ENCODE measurements at regions not wholly inside any gene's neighbourhood (a gene's known extent, or its start where the extent isn't known, plus 50 kb on each side); places are given as distances from the start of the nearest gene placed in this dataset.
A peak's percentile ranks its signal among the peaks of the same experiment; 100 is the strongest.

DNA sequence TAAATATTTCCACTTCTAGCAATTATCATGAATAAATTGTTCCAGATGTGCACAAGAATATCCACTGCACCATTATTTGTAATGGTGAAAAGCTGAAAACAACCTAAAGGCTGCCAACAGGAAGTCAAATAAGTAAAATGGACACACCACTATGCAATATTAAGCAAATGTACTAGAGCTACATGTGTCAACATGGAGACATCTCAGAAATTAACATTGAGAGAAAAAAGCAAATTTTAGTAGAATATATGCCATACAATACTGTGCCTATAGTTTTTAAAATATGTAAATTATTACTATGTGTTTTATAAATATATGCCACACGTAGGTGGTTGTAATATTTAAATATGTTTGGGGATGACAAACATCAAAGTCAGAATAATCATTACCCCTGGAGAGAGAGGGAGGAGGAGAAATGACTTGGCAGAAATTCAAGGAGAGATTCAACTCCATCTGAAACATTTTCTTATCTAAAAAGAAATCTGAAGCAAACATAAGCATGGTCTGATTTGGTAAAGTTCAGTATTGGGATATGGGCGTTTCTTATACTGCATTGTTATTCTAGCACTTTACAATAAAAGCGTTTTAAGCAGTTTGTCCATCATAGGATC lies 475.5 kb downstream of the QKI start:
- no peak for TF ChIP-seq POLR2AphosphoS5 (IDR thresholded peaks at IDR 0.05; ENCODE audit: borderline replicate concordance, low read depth, low read length)
- TF ChIP-seq EZH2 (IDR thresholded peaks at IDR 0.05), result no peak
- TF ChIP-seq FOXP2 (optimal IDR thresholded peaks at IDR 0.05; ENCODE audit: control extremely low read depth, extremely low read length, insufficient read depth), result no peak
- DNase-seq (ENCODE audit: low read depth, low spot score), result no peak
- Histone ChIP-seq H3K36me3 (ENCODE audit: insufficient read depth, low read length) (no peaks in the 10 kb centered on the region), H3K27ac (no peak overlapping the region), H3K4me3 (peak overlapping the region; percentile 35; the same call in 1 of the 2 replicates), H3K9me3 (ENCODE audit: low read depth, low read length) (no peaks in the 10 kb centered on the region), H3K9ac (ENCODE audit: insufficient read length) (no peak overlapping the region)

DNA sequence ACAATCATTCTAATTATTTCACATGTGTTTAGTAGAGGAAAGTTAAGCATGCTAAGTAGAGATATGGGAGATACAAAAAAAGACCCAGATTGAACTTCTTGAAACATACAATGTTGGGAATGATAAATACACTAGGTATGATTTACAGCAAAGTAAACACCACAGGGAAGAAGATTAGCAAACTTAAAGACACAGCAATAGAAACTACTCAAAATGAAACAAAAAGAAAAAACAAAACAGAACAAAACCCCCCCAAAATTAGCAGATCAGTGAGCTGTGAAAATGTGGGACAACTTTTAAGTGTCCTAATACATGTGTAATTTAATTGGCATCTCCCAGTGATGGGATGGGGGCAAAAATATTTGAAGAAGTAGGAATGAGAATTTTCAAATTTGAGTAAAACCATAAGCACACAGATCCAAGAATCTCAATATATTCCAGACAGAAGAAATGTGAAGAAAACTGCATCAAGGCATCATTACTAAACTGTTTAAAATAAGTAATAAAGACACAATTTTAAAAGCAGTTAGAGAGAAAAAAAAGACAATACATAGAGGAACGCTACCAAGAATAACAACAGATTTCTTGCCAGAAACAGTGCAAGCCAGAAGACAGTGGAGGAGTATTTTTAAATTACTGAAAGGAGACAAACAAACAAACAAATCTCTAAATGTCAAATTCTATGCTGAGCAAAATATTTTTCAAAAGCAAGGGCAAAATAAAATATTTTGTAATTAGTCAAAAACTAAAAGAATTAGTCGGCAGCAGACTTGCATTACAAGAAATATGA lies 473.7 kb downstream of the QKI start:
- no peak for TF ChIP-seq FOXP2 (optimal IDR thresholded peaks at IDR 0.05; ENCODE audit: control extremely low read depth, extremely low read length, insufficient read depth)
- no peak for TF ChIP-seq POLR2AphosphoS5 (IDR thresholded peaks at IDR 0.05; ENCODE audit: borderline replicate concordance, low read depth, low read length)
- no peak for TF ChIP-seq EZH2 (IDR thresholded peaks at IDR 0.05)
- H3K27ac ChIP-seq, result no peak overlapping the region
- DNase-seq (ENCODE audit: low read depth, low spot score), result no peak
- no peak overlapping the region for H3K4me3 ChIP-seq
- no peaks in the 10 kb centered on the region for H3K9me3 ChIP-seq (ENCODE audit: low read depth, low read length)
- H3K9ac ChIP-seq (ENCODE audit: insufficient read length), result no peak overlapping the region
- no peaks in the 10 kb centered on the region for H3K36me3 ChIP-seq (ENCODE audit: insufficient read depth, low read length)

DNA sequence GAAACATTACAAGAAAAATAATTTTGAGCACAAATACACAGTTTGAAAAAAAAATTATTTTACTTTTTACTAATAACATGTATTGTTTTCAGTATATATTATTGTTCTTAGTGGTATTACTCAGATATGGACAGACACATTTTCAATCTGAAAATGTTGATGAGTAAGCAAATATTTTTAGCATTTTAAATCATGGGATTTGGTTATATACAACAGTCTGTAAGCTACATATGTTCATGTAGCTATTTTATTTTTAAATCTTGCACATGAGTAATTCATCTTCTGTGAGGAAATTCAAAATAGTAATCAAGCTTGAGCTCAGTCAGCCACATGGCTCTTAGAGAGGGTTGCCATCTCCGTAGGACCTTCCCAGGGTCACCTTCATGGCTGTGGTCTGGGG lies 471.9 kb downstream of the QKI start:
- Histone ChIP-seq H3K4me3 (no peak overlapping the region), H3K9ac (ENCODE audit: insufficient read length) (no peak overlapping the region), H3K36me3 (ENCODE audit: insufficient read depth, low read length) (no peaks in the 10 kb centered on the region), H3K27ac (no peak overlapping the region), H3K9me3 (ENCODE audit: low read depth, low read length) (no peaks in the 10 kb centered on the region)
- TF ChIP-seq FOXP2 (optimal IDR thresholded peaks at IDR 0.05; ENCODE audit: control extremely low read depth, extremely low read length, insufficient read depth), result no peak
- no peak for TF ChIP-seq EZH2 (IDR thresholded peaks at IDR 0.05)
- no peak for TF ChIP-seq POLR2AphosphoS5 (IDR thresholded peaks at IDR 0.05; ENCODE audit: borderline replicate concordance, low read depth, low read length)
- DNase-seq (ENCODE audit: low read depth, low spot score), result no peak

DNA sequence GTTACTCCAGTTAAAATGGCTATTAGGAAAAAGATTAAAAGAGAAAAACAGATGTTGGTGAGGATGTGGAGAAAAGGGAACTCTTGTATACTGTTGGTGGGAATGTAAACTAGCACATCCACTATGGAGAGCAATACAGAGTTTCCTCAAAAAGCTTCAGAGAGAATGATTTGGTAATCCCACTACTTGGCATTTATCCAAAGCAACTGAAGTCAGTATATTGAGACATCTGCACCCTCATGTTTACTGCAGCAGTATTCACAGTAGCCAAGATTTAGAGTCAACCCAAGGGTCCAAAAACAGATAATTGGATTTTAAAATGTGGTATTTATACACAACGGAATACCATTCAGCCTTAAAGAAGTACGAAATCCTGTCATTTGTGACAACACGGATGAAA lies 469.5 kb downstream of the QKI start:
- Histone ChIP-seq H3K9ac (ENCODE audit: insufficient read length) (no peak overlapping the region), H3K36me3 (ENCODE audit: insufficient read depth, low read length) (no peaks in the 10 kb centered on the region), H3K4me3 (no peak overlapping the region), H3K27ac (no peak overlapping the region), H3K9me3 (ENCODE audit: low read depth, low read length) (no peaks in the 10 kb centered on the region)
- TF ChIP-seq FOXP2 (optimal IDR thresholded peaks at IDR 0.05; ENCODE audit: control extremely low read depth, extremely low read length, insufficient read depth), result no peak
- no peak for TF ChIP-seq POLR2AphosphoS5 (IDR thresholded peaks at IDR 0.05; ENCODE audit: borderline replicate concordance, low read depth, low read length)
- TF ChIP-seq EZH2 (IDR thresholded peaks at IDR 0.05), result no peak
- DNase-seq (ENCODE audit: low read depth, low spot score), result no peak

DNA sequence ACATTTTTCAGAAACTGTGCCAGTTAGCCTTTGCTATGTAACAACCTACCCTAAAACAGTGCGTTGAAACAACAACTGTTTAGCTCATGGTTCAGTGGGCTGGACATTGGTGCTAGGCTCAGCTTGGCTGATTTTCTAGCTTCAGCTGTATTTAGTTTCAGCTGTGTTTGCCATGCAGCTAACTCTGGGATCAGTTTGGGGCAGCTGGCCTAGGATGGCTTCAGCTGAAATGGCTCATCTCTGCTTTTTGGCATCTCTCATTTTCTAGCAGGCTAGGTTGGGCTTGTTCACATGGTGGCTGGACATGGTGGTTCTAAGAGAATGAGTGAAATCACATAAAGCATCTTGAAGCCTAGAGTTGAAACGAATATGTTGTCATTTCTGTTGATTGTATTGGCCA lies 464.2 kb downstream of the QKI start:
- DNase-seq (ENCODE audit: low read depth, low spot score), result no peak
- TF ChIP-seq POLR2AphosphoS5 (IDR thresholded peaks at IDR 0.05; ENCODE audit: borderline replicate concordance, low read depth, low read length) (no peak), FOXP2 (optimal IDR thresholded peaks at IDR 0.05; ENCODE audit: control extremely low read depth, extremely low read length, insufficient read depth) (no peak), EZH2 (IDR thresholded peaks at IDR 0.05) (no peak)
- Histone ChIP-seq H3K9me3 (ENCODE audit: low read depth, low read length) (no peaks in the 10 kb centered on the region), H3K9ac (ENCODE audit: insufficient read length) (no peak overlapping the region), H3K27ac (no peak overlapping the region), H3K4me3 (no peak overlapping the region), H3K36me3 (ENCODE audit: insufficient read depth, low read length) (no peaks in the 10 kb centered on the region)

DNA sequence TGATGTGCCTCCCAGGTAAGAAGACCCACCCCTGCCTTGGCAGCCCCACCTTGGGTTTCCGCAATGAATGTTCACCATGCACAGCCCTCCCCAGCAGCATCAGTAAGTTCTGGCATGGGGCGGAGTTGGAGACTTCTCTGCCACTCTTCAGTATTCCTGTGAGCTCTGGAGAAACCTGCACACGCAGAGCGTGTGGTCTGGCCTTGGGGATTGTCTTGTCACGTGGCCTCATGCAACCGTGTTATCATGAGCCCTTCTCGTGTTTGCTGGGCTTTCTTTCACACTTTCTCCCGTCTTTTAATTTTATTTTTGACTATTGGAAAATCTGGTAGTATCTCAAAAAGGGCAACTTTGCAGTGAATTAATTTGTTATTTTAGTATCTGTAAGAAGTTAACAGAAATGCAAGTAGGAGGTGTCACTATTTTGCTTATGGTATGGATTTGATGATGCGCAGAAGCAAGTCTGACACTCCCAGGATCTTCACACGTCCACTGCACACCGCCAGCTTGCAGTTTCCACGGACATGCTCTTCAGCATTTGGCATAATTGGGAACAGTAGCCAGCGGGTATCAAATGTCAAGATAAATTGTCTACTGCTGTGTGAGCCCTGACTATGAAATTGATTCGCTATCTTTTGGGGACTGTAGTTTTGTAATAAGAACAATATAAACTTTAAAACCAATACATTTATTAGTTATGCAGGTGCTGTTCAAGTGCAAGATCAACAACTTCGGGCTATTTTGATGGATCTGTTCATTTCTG lies 463.5 kb downstream of the QKI start:
- Histone ChIP-seq H3K27ac (no peak overlapping the region), H3K36me3 (ENCODE audit: insufficient read depth, low read length) (no peaks in the 10 kb centered on the region), H3K4me3 (no peak overlapping the region), H3K9ac (ENCODE audit: insufficient read length) (no peak overlapping the region), H3K9me3 (ENCODE audit: low read depth, low read length) (no peaks in the 10 kb centered on the region)
- no peak for DNase-seq (ENCODE audit: low read depth, low spot score)
- TF ChIP-seq POLR2AphosphoS5 (IDR thresholded peaks at IDR 0.05; ENCODE audit: borderline replicate concordance, low read depth, low read length) (no peak), EZH2 (IDR thresholded peaks at IDR 0.05) (no peak), FOXP2 (optimal IDR thresholded peaks at IDR 0.05; ENCODE audit: control extremely low read depth, extremely low read length, insufficient read depth) (no peak)

DNA sequence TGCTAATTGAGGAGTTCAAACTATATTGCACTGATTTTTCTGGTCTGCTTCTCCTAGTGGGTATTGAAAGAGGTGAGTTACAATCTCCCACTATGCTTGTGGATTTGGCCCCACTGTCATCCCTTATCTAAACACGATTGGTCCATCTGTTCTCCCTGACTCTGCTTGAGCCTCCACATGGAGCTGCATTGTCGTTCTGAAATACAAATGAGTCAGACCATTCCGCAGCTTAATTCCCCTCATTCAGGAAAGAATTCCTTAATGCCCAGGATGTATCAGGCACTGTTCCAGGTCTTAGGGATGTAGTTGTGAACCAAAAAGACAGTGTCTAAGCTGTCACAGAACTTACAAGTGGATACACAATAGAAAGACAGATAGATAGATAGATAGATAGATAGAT lies 461.9 kb downstream of the QKI start:
- Histone ChIP-seq H3K36me3 (ENCODE audit: insufficient read depth, low read length) (no peaks in the 10 kb centered on the region), H3K9ac (ENCODE audit: insufficient read length) (no peak overlapping the region), H3K9me3 (ENCODE audit: low read depth, low read length) (no peaks in the 10 kb centered on the region), H3K4me3 (no peak overlapping the region), H3K27ac (no peak overlapping the region)
- TF ChIP-seq FOXP2 (optimal IDR thresholded peaks at IDR 0.05; ENCODE audit: control extremely low read depth, extremely low read length, insufficient read depth), result no peak
- no peak for TF ChIP-seq EZH2 (IDR thresholded peaks at IDR 0.05)
- TF ChIP-seq POLR2AphosphoS5 (IDR thresholded peaks at IDR 0.05; ENCODE audit: borderline replicate concordance, low read depth, low read length), result no peak
- DNase-seq (ENCODE audit: low read depth, low spot score), result no peak

DNA sequence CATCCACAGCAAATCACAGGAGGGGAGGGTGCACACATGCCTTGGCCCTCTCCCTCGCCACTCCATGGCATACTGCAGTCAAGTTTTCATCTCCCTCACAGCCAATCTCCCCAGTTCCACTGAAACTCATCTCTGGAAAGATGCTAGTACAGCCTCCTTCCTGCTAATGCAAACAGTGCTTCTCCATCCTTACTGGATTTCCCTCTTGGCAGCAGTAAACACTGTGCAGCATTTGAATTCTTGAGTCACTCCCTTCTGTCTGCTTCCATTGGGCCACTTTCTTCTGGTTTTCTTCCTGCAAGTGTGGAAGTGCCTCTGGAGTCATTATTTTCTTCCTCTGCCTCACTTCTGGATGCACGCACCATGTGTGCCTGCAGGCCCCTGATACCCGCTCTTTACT lies 460.3 kb downstream of the QKI start:
- Histone ChIP-seq H3K9ac (ENCODE audit: insufficient read length) (no peak overlapping the region), H3K27ac (no peak overlapping the region), H3K36me3 (ENCODE audit: insufficient read depth, low read length) (no peaks in the 10 kb centered on the region), H3K9me3 (ENCODE audit: low read depth, low read length) (no peaks in the 10 kb centered on the region), H3K4me3 (no peak overlapping the region)
- no peak for DNase-seq (ENCODE audit: low read depth, low spot score)
- no peak for TF ChIP-seq POLR2AphosphoS5 (IDR thresholded peaks at IDR 0.05; ENCODE audit: borderline replicate concordance, low read depth, low read length)
- no peak for TF ChIP-seq EZH2 (IDR thresholded peaks at IDR 0.05)
- TF ChIP-seq FOXP2 (optimal IDR thresholded peaks at IDR 0.05; ENCODE audit: control extremely low read depth, extremely low read length, insufficient read depth), result no peak
